DOHH2 (cell line): ENCODE measurements at regions not wholly inside any gene's neighbourhood (a gene's known extent, or its start where the extent isn't known, plus 50 kb on each side); places are given as distances from the start of the nearest gene placed in this dataset.

Experiments used
- H3F3A ChIP-seq: fragments of 200-600 bp; sonication (generic), shearing (Covaris generic); 2 replicates; pipeline ENCODE4 v1.6.0; 2016; ENCODE audit warnings: antibody characterized with exemption, mild to moderate bottlenecking; ENCODE audit not compliant: control insufficient read depth, insufficient read depth
- H3K27ac ChIP-seq: fragments of 200-600 bp; sonication (generic); 2 replicates; pipeline ENCODE4 v1.5.1; 2014; ENCODE audit warnings: low read depth, mild to moderate bottlenecking, low read length, moderate library complexity
- H3K27me3 ChIP-seq: fragments of 200-600 bp; sonication (generic); 2 replicates; pipeline ENCODE4 v1.6.1; 2014; ENCODE audit warnings: mild to moderate bottlenecking, low read length, mixed read lengths; ENCODE audit not compliant: control insufficient read depth
- H3K36me3 ChIP-seq: fragments of 200-600 bp; sonication (generic); 2 replicates; pipeline ENCODE4 v1.6.1; 2014; ENCODE audit warnings: mild to moderate bottlenecking, low read length, moderate library complexity, mixed read lengths; ENCODE audit not compliant: control insufficient read depth
- H3K4me1 ChIP-seq: fragments of 200-600 bp; sonication (generic); 2 replicates; pipeline ENCODE4 v1.6.1; 2014; ENCODE audit warnings: mild to moderate bottlenecking, low read length, mixed read lengths; ENCODE audit not compliant: control insufficient read depth
- H3K4me2 ChIP-seq: fragments of 200-600 bp; sonication (generic); 2 replicates; pipeline ENCODE4 v1.6.0; 2014; ENCODE audit warnings: mild to moderate bottlenecking, low read length, moderate library complexity
- H3K4me3 ChIP-seq: fragments of 200-600 bp; sonication (generic); 2 replicates; pipeline ENCODE4 v1.5.1; 2014; ENCODE audit warnings: mild to moderate bottlenecking, low read length, mixed read lengths
- H3K79me2 ChIP-seq: fragments of 200-600 bp; sonication (generic); 2 replicates; pipeline ENCODE4 v1.6.1; 2014; ENCODE audit warnings: mild to moderate bottlenecking, low read length, mixed read lengths; ENCODE audit not compliant: control insufficient read depth
- H3K9me2 ChIP-seq: fragments of 200-600 bp; sonication (generic); replicated peaks from 2 replicates; pipeline ENCODE4 v1.6.1; 2014; ENCODE audit warnings: mild to moderate bottlenecking, low read length, mixed read lengths; ENCODE audit not compliant: control insufficient read depth
- H3K9me3 ChIP-seq: fragments of 200-600 bp; sonication (generic); 2 replicates; pipeline ENCODE4 v1.6.1; 2014; ENCODE audit warnings: antibody characterized with exemption, low read length, mixed read lengths; ENCODE audit not compliant: control insufficient read depth, insufficient read depth
- H4K20me1 ChIP-seq: fragments of 200-600 bp; sonication (generic); 2 replicates; pipeline ENCODE4 v1.6.0; 2014; ENCODE audit warnings: low read depth, mild to moderate bottlenecking, antibody characterized with exemption, low read length, moderate library complexity; ENCODE audit not compliant: control insufficient read depth, insufficient read depth
- CTCF ChIP-seq: fragments of 200-600 bp; sonication (generic); IDR thresholded peaks from one replicate; pipeline ENCODE4 v1.5.1; 2014; ENCODE audit warnings: antibody characterized with exemption, mild to moderate bottlenecking, low read depth, low read length; ENCODE audit not compliant: poor library complexity, severe bottlenecking
- EZH2phosphoT487 ChIP-seq: fragments of 200-600 bp; sonication (generic); IDR thresholded peaks from 2 replicates; pipeline ENCODE4 v1.6.1; 2017; ENCODE audit warnings: borderline replicate concordance, mild to moderate bottlenecking, antibody characterized with exemption, low read length, moderate library complexity, mixed read lengths

- no peaks in the 10 kb centered on the region for H3K4me1 ChIP-seq
- no peaks in the 10 kb centered on the region for H3K9me2 ChIP-seq
- H3F3A ChIP-seq: no peaks in the 10 kb centered on the region
- no peak overlapping the region for H3K27ac ChIP-seq
- no peaks in the 10 kb centered on the region for H3K9me3 ChIP-seq
- H4K20me1 ChIP-seq: no peaks in the 10 kb centered on the region
- no peak overlapping the region for H3K4me3 ChIP-seq
- no peak overlapping the region for H3K4me2 ChIP-seq
- no peaks in the 10 kb centered on the region for H3K36me3 ChIP-seq
- TF ChIP-seq CTCF: no peak
- no peak for TF ChIP-seq EZH2phosphoT487
- no peaks in the 10 kb centered on the region for H3K27me3 ChIP-seq
- H3K79me2 ChIP-seq: no peaks in the 10 kb centered on the region
Measured at GRCh38 chr9:19895006-19895405, 106.2 kb upstream of the SLC24A2 start.

GRCh38 chr9:19885608-19886007 lies 96.8 kb upstream of the SLC24A2 start:
- Histone ChIP-seq H3K4me1 (no peaks in the 10 kb centered on the region), H3K9me3 (no peaks in the 10 kb centered on the region), H3K27ac (no peak overlapping the region), H3K79me2 (no peaks in the 10 kb centered on the region), H3K4me2 (no peak overlapping the region), H3K9me2 (no peaks in the 10 kb centered on the region), H3K27me3 (no peaks in the 10 kb centered on the region), H4K20me1 (no peaks in the 10 kb centered on the region), H3K4me3 (no peak overlapping the region), H3K36me3 (no peaks in the 10 kb centered on the region), H3F3A (no peaks in the 10 kb centered on the region)
- no peak for TF ChIP-seq CTCF
- TF ChIP-seq EZH2phosphoT487: no peak

- Histone ChIP-seq H3K27ac (no peak overlapping the region), H3K27me3 (no peaks in the 10 kb centered on the region), H3K4me3 (no peak overlapping the region), H3K4me2 (no peak overlapping the region), H3K9me2 (no peaks in the 10 kb centered on the region), H4K20me1 (no peaks in the 10 kb centered on the region), H3K9me3 (no peaks in the 10 kb centered on the region), H3K4me1 (no peaks in the 10 kb centered on the region), H3K79me2 (no peaks in the 10 kb centered on the region), H3F3A (no peaks in the 10 kb centered on the region), H3K36me3 (no peaks in the 10 kb centered on the region)
- TF ChIP-seq EZH2phosphoT487 (no peak), CTCF (no peak)
Measured at GRCh38 chr9:19879062-19879461, 90.2 kb upstream of the SLC24A2 start.

GRCh38 chr9:19876569-19877316 lies 87.9 kb upstream of the SLC24A2 start:
- no peak for TF ChIP-seq EZH2phosphoT487
- TF ChIP-seq CTCF: no peak
- no peaks in the 10 kb centered on the region for H3K36me3 ChIP-seq
- H3F3A ChIP-seq: no peaks in the 10 kb centered on the region
- no peaks in the 10 kb centered on the region for H3K27me3 ChIP-seq
- no peaks in the 10 kb centered on the region for H3K79me2 ChIP-seq
- no peaks in the 10 kb centered on the region for H3K9me2 ChIP-seq
- no peak overlapping the region for H3K4me2 ChIP-seq
- no peak overlapping the region for H3K4me3 ChIP-seq
- H3K27ac ChIP-seq: no peak overlapping the region
- H3K9me3 ChIP-seq: no peaks in the 10 kb centered on the region
- no peaks in the 10 kb centered on the region for H4K20me1 ChIP-seq
- H3K4me1 ChIP-seq: no peaks in the 10 kb centered on the region
